HPDE6-E6E7 (cell line): ENCODE measurements at regions not wholly inside any gene's neighbourhood (a gene's known extent, or its start where the extent isn't known, plus 50 kb on each side); places are given as distances from the start of the nearest gene placed in this dataset.
"Not testable (repeated sequence)": the region's sequence is repeated elsewhere in the genome, so short reads cannot be mapped to it uniquely, and the experiment has no call there.

Experiments
- DNase-seq: peaks from one replicate; pipeline ENCODE4 v3.0.0; 2011; ENCODE audit warnings: missing footprints; ENCODE audit errors: extremely low spot score

DNA sequence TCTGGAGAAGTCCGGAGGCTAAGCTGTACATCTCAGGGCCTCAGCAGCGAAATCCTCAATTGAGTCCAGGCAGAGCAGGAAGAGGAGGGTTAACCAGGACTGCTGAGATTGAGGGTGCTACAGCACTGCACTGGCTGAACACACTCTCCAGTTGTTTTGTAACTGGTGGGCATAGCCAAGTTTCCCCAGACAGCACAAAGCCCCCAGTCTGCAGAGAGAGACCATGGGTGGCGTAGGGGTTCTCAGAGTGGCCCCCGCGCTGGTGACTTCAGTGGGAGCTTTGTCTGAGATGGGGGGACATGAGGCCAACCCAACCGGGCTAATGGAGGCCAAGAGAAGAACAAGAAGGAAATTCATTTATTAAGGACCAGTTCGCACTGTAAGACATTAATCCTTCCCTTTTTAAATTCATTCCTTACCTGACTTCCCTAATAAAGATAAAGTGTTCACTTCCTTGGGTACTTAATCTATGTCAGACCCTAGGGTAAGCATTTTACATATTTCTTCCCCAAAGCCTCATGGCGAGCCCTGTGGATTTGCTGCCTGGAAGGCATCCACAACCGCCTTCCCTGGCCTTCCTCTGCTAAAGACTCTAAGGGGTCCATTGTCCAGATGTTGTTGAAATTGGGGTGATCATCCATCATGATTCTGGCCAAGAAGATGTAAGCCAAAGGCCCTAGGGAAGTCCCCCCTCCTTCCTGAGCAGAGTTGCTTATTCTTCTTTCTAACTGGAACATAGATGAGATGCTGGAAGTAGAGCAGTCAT is 121.4 kb upstream of the CHST15 start:
- no peak for DNase-seq

DNA sequence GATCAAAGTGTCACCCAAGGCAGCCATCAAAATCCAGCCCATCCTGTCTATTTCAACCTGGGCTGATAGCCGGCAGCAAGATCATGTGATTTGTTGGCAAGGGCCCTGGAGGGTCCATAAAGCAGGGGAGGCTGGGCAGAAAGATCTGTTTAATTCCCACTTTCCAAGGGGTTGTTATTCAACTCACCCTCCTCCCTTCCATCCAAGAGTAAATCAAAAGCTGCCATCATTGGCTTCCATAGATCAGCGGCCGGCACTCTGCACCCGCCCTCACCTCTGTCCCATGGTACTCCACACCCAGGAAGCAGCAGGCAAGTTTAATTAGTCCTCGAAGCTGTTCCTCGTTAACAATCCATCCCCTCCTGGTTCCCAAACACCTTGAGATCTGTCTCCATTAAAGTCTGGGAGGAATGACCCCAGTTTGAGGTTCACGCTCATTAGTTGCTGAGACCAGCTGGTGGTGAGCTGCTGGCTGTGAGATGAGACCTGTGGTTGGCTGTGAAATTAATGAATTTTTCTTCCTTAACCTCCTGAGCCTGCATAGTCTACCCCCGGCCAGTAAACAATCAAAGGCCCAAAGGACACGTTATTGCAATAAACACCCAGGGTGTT is 120.6 kb upstream of the CHST15 start:
- no peak for DNase-seq

DNA sequence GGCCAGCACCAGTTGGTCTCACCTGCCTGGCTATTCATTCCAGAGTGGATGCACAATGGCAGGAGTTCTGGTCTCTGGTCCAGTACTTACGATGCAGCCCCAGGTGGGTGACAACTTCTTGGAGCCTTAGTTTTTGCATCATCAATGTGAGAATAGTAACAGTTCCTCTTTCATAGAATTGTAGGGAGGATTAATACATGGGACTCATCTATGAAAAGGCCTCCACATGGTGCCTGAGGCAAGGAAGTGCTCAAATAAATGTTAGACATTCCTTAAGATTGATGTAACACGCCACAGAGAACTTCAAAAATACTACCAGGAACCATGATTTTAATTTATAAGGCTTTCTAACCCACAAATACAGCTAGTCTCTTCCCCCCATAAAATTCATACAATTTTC is 120.1 kb upstream of the CHST15 start:
- DNase-seq, result no peak

- DNase-seq, result no peak
Measured at GRCh38 chr10:124212702-124213101, 119.3 kb upstream of the CHST15 start.

DNA sequence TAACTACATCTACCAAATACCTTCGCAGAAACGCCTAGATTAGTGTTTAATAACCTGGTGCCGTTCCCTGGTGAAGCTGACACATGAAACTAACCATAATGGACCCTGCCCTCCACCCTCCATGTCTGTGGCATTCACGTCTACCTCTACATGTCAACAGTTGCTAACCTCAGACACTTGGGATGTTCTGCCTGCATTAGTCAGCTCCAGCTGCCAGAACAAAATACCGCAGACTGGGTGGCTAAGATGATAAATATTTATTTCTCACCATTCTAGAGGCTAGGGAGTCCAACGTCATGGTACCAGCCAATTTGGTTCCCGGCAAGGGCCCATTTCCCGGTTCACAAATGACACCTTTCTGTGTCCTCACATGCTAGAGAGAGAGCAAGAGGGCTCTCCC is 118.5 kb upstream of the CHST15 start:
- DNase-seq, result peak; percentile 17

GRCh38 chr10:124210263-124210662 is 116.9 kb upstream of the CHST15 start:
- DNase-seq, result no peak

GRCh38 chr10:124207391-124207790 is 114.0 kb upstream of the CHST15 start:
- no peak for DNase-seq

GRCh38 chr10:124206616-124207015 is 113.2 kb upstream of the CHST15 start:
- no peak for DNase-seq

DNA sequence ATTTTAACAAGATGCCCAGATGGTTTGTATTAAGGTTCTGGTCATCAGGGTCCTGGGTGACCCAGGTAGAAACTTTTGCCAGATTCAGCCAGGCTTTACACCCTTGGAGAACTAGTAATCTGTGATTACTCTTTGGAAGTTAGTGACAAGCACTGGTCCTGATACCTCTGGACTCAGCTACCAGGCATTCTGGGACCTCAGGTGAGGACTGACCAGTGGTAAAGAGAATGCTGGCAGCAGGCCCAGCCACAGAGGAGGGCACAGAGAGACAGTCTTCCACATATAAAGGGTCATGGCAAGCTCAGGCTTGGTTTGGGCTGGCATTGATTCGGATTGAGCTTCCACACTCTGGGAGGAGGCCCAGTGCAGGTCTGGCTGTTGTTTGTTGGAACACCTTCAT is 112.0 kb upstream of the CHST15 start:
- DNase-seq, result no peak

DNA sequence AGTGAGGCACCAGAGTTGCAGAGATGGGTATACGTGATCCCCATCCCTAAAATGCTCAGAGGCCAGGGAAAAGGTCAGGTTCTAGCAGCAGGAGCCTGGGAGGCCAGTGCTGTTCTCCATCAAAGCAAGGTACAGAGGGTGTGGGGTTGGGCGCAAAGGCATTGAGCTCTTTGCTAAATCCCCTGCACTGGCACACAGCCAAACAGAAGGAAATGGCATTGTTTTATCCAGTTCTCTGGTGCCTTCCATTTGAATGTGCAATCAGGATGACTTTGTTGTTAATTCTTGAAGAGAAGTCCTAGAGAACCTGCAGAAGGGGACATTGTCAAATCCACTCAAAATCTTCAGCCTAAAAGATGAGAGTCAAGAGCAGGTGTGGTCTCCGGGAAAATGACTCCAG is 111.3 kb upstream of the CHST15 start:
- no peak for DNase-seq

- no peak for DNase-seq
Measured at GRCh38 chr10:124200011-124200410, 106.6 kb upstream of the CHST15 start.

DNA sequence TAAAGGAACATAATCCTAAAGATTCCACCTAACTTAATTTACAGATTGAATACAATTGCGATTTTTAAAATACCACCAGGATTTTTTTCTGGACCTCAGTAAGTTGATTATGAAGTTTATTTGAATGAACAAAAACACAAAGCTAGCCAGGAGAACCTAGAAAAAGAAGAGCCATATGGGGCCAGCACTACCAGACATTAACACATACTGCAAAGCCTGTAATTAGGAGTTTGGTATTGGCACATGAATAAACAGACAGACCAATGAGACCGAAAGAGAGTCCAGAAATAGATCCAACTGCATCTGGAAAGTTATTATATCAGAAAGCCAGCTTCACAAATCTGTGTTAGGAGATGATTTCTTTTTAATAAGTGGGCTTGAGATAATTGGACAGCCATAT is 105.5 kb upstream of the CHST15 start:
- DNase-seq, result no peak

- no peak for DNase-seq
Measured at GRCh38 chr10:124198125-124198501, 104.7 kb upstream of the CHST15 start.

- DNase-seq, result no peak
Measured at GRCh38 chr10:124197371-124198124, 104.2 kb upstream of the CHST15 start.

- no peak for DNase-seq
Measured at GRCh38 chr10:124196659-124197058, 103.3 kb upstream of the CHST15 start.

DNA sequence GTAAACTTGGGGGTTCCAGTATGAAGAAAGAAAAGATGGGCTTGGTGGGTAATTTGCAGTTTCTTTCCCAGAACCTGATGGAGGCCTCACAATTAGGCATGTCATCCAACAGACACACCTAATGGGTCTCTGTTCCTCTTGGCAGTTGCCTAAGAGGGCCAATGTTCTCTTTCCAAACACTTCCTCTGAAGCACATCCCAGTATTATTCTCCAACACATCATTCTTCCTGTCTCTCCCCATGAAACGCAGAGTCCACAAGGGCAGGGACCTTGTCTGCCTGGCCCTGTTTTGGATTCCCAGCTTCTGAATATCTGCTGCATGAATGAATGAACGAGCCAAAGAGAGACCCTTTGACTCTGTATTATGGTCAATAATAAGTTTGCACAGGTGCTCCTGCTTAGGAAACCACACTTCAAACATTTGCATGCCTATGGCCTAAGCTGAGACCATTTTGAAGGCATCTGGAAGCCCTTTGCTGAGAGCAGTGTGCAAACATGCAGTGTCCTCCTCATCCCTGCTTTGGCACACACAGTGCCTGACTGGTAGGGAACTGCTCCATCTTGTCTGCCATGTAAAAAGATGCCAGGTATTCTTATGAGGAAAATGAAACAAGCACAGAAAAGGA is 100.9 kb upstream of the CHST15 start:
- DNase-seq, result no peak

GRCh38 chr10:124193309-124193696 is 99.9 kb upstream of the CHST15 start:
- no peak for DNase-seq

- DNase-seq, result not testable (repeated sequence)
Measured at GRCh38 chr10:124192664-124193308, 99.4 kb upstream of the CHST15 start.

DNA sequence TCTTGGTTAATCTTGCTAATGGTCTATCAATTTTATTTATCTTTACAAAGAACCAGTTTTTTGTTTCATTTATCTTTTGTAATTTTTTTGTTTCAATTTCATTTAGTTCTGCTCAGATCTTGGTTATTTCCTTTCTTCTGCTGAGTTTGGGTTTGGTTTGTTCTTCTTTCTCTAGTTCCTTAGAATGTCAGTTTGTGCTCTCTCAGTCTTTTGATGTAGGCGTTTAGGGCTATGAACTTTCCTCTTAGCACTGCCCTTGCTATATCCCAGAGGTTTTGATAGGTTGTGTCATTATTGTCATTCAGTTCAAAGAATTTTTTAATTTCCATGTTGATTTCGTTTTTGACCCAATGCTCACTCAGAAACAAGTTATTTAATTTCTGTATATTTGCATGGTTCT is 97.1 kb upstream of the CHST15 start:
- not testable (repeated sequence) for DNase-seq

GRCh38 chr10:124186956-124187355 is 93.6 kb upstream of the CHST15 start:
- DNase-seq, result no peak

- peak; percentile 75 for DNase-seq
Measured at GRCh38 chr10:124185084-124185483, 91.7 kb upstream of the CHST15 start.
